Neural cell (in vitro differentiated cells): ENCODE measurements at regions not wholly inside any gene's neighbourhood (a gene's known extent, or its start where the extent isn't known, plus 50 kb on each side); places are given as distances from the start of the nearest gene placed in this dataset.

ENCODE experiments used
- H2AFZ ChIP-seq: fragments of 200-600, 300-800 bp; sonication (generic), shearing (Covaris generic); 2 replicates; pipeline ENCODE4 v1.6.0; 2014; ENCODE audit warnings: low read depth, mild to moderate bottlenecking, antibody characterized with exemption, low read length, moderate library complexity
- H3F3A ChIP-seq: fragments of 200-600 bp; shearing (Covaris generic); 2 replicates; pipeline ENCODE4 v1.6.1; 2016; ENCODE audit warnings: mild to moderate bottlenecking, moderate library complexity, mixed read lengths, antibody characterized with exemption, low read length; ENCODE audit not compliant: insufficient read depth, poor library complexity, severe bottlenecking
- H3K27ac ChIP-seq: fragments of 200-600, 300-800 bp; sonication (generic), shearing (Covaris generic); 2 replicates; pipeline ENCODE4 v1.5.1; 2014; ENCODE audit warnings: mild to moderate bottlenecking, low read length, moderate library complexity
- H3K27me3 ChIP-seq: fragments of 300-800, 200-600 bp; sonication (generic), shearing (Covaris generic); 2 replicates; pipeline ENCODE4 v1.6.0; 2014; ENCODE audit warnings: mild to moderate bottlenecking, low read depth, low read length, moderate library complexity; ENCODE audit not compliant: insufficient read depth
- H3K36me3 ChIP-seq: fragments of 300-800, 200-600 bp; sonication (generic), shearing (Covaris generic); 2 replicates; pipeline ENCODE4 v1.5.1; 2014; ENCODE audit warnings: mild to moderate bottlenecking, antibody characterized with exemption, low read length, moderate library complexity; ENCODE audit not compliant: insufficient read depth
- H3K4me2 ChIP-seq: fragments of 300-800, 200-600 bp; sonication (generic), shearing (Covaris generic); 2 replicates; pipeline ENCODE4 v1.6.0; 2014; ENCODE audit warnings: mild to moderate bottlenecking, low read length
- H3K4me3 ChIP-seq: fragments of 300-800, 200-600 bp; sonication (generic), shearing (Covaris generic); 2 replicates; pipeline ENCODE4 v1.5.1; 2014; ENCODE audit warnings: mild to moderate bottlenecking, low read length, moderate library complexity
- H3K79me2 ChIP-seq: fragments of 200-600 bp; shearing (Covaris generic); replicated peaks from 2 replicates; pipeline ENCODE4 v1.6.0; 2014; ENCODE audit warnings: mild to moderate bottlenecking, low read length, moderate library complexity; ENCODE audit not compliant: insufficient read depth
- H3K9ac ChIP-seq: fragments of 300-800, 200-600 bp; sonication (generic), shearing (Covaris generic); 2 replicates; pipeline ENCODE4 v1.6.1; 2016; ENCODE audit warnings: mild to moderate bottlenecking, low read length, mixed read lengths
- H3K9me2 ChIP-seq: fragments of 200-600 bp; shearing (Covaris generic); 2 replicates; pipeline ENCODE4 v1.6.1; 2016; ENCODE audit warnings: mild to moderate bottlenecking, low read length, mixed read lengths; ENCODE audit not compliant: insufficient read depth
- H3K9me3 ChIP-seq: fragments of 200-600, 300-800 bp; sonication (generic), shearing (Covaris generic); 2 replicates; pipeline ENCODE4 v1.6.1; 2016; ENCODE audit warnings: mild to moderate bottlenecking, mixed run types, low read length, moderate library complexity, mixed read lengths
- H4K20me1 ChIP-seq: fragments of 200-600 bp; shearing (Covaris generic); 2 replicates; pipeline ENCODE4 v1.6.1; 2016; ENCODE audit warnings: mild to moderate bottlenecking, mixed run types; ENCODE audit not compliant: insufficient read depth
- CTCF ChIP-seq: fragments of 450-650 bp; IDR thresholded peaks from 2 replicates; pipeline ENCODE4 v1.5.1; 2014; ENCODE audit warnings: antibody characterized with exemption, mild to moderate bottlenecking, moderate library complexity; ENCODE audit not compliant: poor library complexity, severe bottlenecking
- EP300 ChIP-seq: fragments of 450-650 bp; conservative IDR thresholded peaks from 2 replicates; pipeline ENCODE4 v1.6.1; 2014; ENCODE audit warnings: antibody characterized with exemption, mild to moderate bottlenecking, moderate library complexity; ENCODE audit not compliant: poor library complexity, severe bottlenecking
- EZH2 ChIP-seq: fragments of 200-600, 300-800 bp; shearing (Covaris generic), sonication (generic); IDR thresholded peaks from 2 replicates; pipeline ENCODE4 v1.6.1; 2014; ENCODE audit warnings: antibody characterized with exemption, low read length, borderline replicate concordance, mild to moderate bottlenecking; ENCODE audit not compliant: insufficient read depth, poor library complexity, severe bottlenecking
- MXI1 ChIP-seq: fragments of 450-650 bp; conservative IDR thresholded peaks from 2 replicates; pipeline ENCODE4 v1.6.1; 2014; ENCODE audit warnings: antibody characterized with exemption, mild to moderate bottlenecking; ENCODE audit not compliant: poor library complexity, severe bottlenecking
- POLR2AphosphoS5 ChIP-seq: IDR thresholded peaks from 2 replicates; pipeline ENCODE4 v1.6.1; 2012
- RAD21 ChIP-seq: fragments of 450-650 bp; conservative IDR thresholded peaks from 2 replicates; pipeline ENCODE4 v1.6.1; 2014; ENCODE audit warnings: antibody characterized with exemption, mild to moderate bottlenecking, moderate library complexity
- SMC3 ChIP-seq: fragments of 450-650 bp; conservative IDR thresholded peaks from 2 replicates; pipeline ENCODE4 v1.6.1; 2014; ENCODE audit warnings: antibody characterized with exemption, mild to moderate bottlenecking, moderate library complexity; ENCODE audit not compliant: poor library complexity
- TAF1 ChIP-seq: IDR thresholded peaks from 2 replicates; pipeline ENCODE4 v1.6.1; 2012; ENCODE audit warnings: low read depth
- TF ChIP-seq, protein P1 (sequence below): IDR thresholded peaks from 2 replicates; pipeline ENCODE4 v1.6.1; 2012; ENCODE audit warnings: borderline replicate concordance

DNA sequence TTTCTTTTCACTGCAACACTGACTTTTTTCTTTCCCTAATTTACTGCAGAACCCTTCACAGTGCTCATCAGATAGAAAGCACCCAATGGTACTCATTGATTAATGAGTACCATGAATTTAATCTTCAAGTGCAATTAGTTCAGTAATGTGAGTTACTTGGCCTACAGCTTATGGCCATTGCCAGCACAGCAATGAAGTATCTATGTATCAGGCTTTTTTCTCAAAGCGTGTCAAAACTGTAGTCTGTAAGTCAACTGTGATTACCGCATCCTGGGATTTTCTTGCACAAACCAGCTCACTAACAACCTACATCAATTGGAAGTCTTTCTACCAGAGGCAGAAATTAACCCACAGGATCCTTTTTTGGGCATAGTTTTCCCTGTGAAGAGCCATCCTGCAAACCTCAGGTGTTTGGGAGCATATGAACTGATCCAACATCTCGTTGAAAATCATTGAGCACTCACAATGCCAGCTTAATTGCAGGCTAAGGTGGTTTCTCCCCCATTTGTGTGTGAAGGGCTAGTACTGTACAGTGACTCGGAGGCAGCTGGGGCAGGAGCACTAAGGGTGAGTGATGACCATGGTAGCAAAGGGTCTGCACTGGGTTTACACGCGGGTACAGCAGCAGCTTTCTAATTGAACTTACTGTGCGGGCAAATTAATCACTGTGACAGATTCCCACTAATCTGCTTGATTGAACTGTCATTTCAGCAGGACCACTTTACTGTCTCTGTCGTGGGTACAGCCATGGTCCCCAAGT is 619.3 kb downstream of the SNAPC1 start:
- TF ChIP-seq EZH2 (no peak), CTCF (no peak), RAD21 (no peak), TAF1 (no peak), POLR2AphosphoS5 (no peak), SMC3 (no peak), MXI1 (no peak), EP300 (no peak)
- TF ChIP-seq, protein P1, sequence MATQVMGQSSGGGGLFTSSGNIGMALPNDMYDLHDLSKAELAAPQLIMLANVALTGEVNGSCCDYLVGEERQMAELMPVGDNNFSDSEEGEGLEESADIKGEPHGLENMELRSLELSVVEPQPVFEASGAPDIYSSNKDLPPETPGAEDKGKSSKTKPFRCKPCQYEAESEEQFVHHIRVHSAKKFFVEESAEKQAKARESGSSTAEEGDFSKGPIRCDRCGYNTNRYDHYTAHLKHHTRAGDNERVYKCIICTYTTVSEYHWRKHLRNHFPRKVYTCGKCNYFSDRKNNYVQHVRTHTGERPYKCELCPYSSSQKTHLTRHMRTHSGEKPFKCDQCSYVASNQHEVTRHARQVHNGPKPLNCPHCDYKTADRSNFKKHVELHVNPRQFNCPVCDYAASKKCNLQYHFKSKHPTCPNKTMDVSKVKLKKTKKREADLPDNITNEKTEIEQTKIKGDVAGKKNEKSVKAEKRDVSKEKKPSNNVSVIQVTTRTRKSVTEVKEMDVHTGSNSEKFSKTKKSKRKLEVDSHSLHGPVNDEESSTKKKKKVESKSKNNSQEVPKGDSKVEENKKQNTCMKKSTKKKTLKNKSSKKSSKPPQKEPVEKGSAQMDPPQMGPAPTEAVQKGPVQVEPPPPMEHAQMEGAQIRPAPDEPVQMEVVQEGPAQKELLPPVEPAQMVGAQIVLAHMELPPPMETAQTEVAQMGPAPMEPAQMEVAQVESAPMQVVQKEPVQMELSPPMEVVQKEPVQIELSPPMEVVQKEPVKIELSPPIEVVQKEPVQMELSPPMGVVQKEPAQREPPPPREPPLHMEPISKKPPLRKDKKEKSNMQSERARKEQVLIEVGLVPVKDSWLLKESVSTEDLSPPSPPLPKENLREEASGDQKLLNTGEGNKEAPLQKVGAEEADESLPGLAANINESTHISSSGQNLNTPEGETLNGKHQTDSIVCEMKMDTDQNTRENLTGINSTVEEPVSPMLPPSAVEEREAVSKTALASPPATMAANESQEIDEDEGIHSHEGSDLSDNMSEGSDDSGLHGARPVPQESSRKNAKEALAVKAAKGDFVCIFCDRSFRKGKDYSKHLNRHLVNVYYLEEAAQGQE = no peak
- Histone ChIP-seq H4K20me1 (no peaks in the 10 kb centered on the region), H3K4me3 (no peak overlapping the region), H3K9me2 (no peaks in the 10 kb centered on the region), H3K9ac (no peak overlapping the region), H3F3A (no peaks in the 10 kb centered on the region), H3K27me3 (no peaks in the 10 kb centered on the region), H3K27ac (no peak overlapping the region), H2AFZ (no peak overlapping the region), H3K36me3 (no peaks in the 10 kb centered on the region), H3K4me2 (no peak overlapping the region), H3K79me2 (no peaks in the 10 kb centered on the region), H3K9me3 (no peaks in the 10 kb centered on the region)

DNA sequence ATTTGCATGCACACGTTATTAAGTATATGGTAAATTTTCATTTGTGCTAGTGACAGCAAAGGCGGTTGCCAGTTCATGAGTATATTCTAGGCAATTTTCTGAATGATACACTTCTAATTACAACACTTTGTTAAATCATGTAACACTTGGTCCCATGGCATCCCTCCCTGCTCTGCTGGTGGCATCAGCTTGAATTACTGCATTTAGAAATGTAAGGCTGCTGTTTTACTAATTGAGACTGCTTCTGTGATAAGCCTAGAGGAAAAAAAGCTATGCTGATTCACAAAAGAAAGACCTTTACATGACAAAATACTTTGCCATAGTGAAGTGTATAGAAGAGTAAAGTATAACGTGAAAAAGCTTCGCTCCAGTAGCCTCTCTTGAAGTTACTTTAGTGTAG is 636.1 kb downstream of the KCNH5 start:
- no peak overlapping the region for H2AFZ ChIP-seq

More for the DNA sequence above, 636.1 kb downstream of the KCNH5 start:
- no peaks in the 10 kb centered on the region for H4K20me1 ChIP-seq
- H3K4me2 ChIP-seq = no peak overlapping the region
- no peaks in the 10 kb centered on the region for H3K79me2 ChIP-seq
- no peak overlapping the region for H3K27ac ChIP-seq
- H3F3A ChIP-seq = no peaks in the 10 kb centered on the region
- TF ChIP-seq MXI1 = no peak
- TF ChIP-seq TAF1 = no peak
- no peak for TF ChIP-seq RAD21
- no peak for TF ChIP-seq EZH2
- TF ChIP-seq EP300 = no peak
- no peak for TF ChIP-seq SMC3
- TF ChIP-seq CTCF = no peak
- no peak for TF ChIP-seq POLR2AphosphoS5
- TF ChIP-seq, protein P1 = no peak
- H3K9me2 ChIP-seq = no peaks in the 10 kb centered on the region
- no peak overlapping the region for H3K4me3 ChIP-seq
- no peak overlapping the region for H3K9ac ChIP-seq
- no peaks in the 10 kb centered on the region for H3K27me3 ChIP-seq
- H3K9me3 ChIP-seq = no peaks in the 10 kb centered on the region
- H3K36me3 ChIP-seq = no peaks in the 10 kb centered on the region
